GM12892 (cell line): ENCODE measurements at regions not wholly inside any gene's neighbourhood (a gene's known extent, or its start where the extent isn't known, plus 50 kb on each side); places are given as distances from the start of the nearest gene placed in this dataset.

Source experiments
- DNase-seq: peaks from one replicate; pipeline ENCODE4 v3.0.0; 2011; ENCODE audit not compliant: insufficient read length
- FAIRE-seq: peaks from 2 replicates; lab custom pipeline; 2011; peaks lifted over from hg19 to GRCh38; lab: Jason Lieb, UNC
- POLR2A ChIP-seq: IDR thresholded peaks from 2 replicates; pipeline ENCODE4 v1.6.1; 2011; ENCODE audit warnings: low read depth, low read length, control low read depth
- POLR2AphosphoS5 ChIP-seq: IDR thresholded peaks from 2 replicates; pipeline ENCODE4 v1.6.1; 2011; ENCODE audit warnings: low read depth, low read length, control low read depth
- TAF1 ChIP-seq: IDR thresholded peaks from 2 replicates; pipeline ENCODE4 v1.6.1; 2011; ENCODE audit warnings: low read depth, mild to moderate bottlenecking, control low read depth, low read length, borderline replicate concordance

- TF ChIP-seq TAF1 (no peak), POLR2AphosphoS5 (no peak), POLR2A (no peak)
- DNase-seq: no peak
- FAIRE-seq: no peak
These were observed 253.4 kb downstream of the TMA16 start for GRCh38 chr4:163747886-163748285.

GRCh38 chr4:163748449-163748848 is 254.0 kb downstream of the TMA16 start:
- FAIRE-seq: no peak
- no peak for TF ChIP-seq TAF1
- no peak for TF ChIP-seq POLR2A
- no peak for TF ChIP-seq POLR2AphosphoS5
- DNase-seq: no peak

- DNase-seq (no peak), FAIRE-seq (no peak)
These were observed 260.5 kb downstream of the TMA16 start for GRCh38 chr4:163755013-163755412.

GRCh38 chr4:163757219-163757618 is 262.7 kb downstream of the TMA16 start:
- FAIRE-seq: no peak
- TF ChIP-seq POLR2AphosphoS5: no peak
- no peak for TF ChIP-seq TAF1
- no peak for TF ChIP-seq POLR2A
- no peak for DNase-seq

More at GRCh38 chr4:163755013-163755412, 260.5 kb downstream of the TMA16 start:
- TF ChIP-seq POLR2AphosphoS5 (no peak), POLR2A (no peak), TAF1 (no peak)

GRCh38 chr4:163758032-163758431 is 263.5 kb downstream of the TMA16 start:
- TF ChIP-seq POLR2A (no peak), TAF1 (no peak), POLR2AphosphoS5 (no peak)
- no peak for DNase-seq
- FAIRE-seq: no peak

GRCh38 chr4:163762741-163763140 is 268.3 kb downstream of the TMA16 start:
- DNase-seq: no peak
- no peak for FAIRE-seq
- no peak for TF ChIP-seq POLR2A
- TF ChIP-seq TAF1: no peak
- no peak for TF ChIP-seq POLR2AphosphoS5

- no peak for FAIRE-seq
- TF ChIP-seq TAF1 (no peak), POLR2A (no peak), POLR2AphosphoS5 (no peak)
- no peak for DNase-seq
These were observed 270.1 kb downstream of the TMA16 start for GRCh38 chr4:163764569-163764968.

GRCh38 chr4:163768014-163768413 is 273.5 kb downstream of the TMA16 start:
- DNase-seq: no peak
- no peak for TF ChIP-seq POLR2A
- TF ChIP-seq TAF1: no peak
- no peak for TF ChIP-seq POLR2AphosphoS5

GRCh38 chr4:163772238-163772637 is 277.7 kb downstream of the TMA16 start:
- FAIRE-seq (no peak), DNase-seq (no peak)
- TF ChIP-seq POLR2AphosphoS5: no peak
- TF ChIP-seq POLR2A: no peak
- TF ChIP-seq TAF1: no peak

More at GRCh38 chr4:163768014-163768413, 273.5 kb downstream of the TMA16 start:
- no peak for FAIRE-seq

- DNase-seq (no peak), FAIRE-seq (no peak)
- TF ChIP-seq POLR2A (no peak), POLR2AphosphoS5 (no peak), TAF1 (no peak)
These were observed 279.4 kb downstream of the TMA16 start for GRCh38 chr4:163773940-163774339.

- TF ChIP-seq POLR2AphosphoS5 (no peak), TAF1 (no peak), POLR2A (no peak)
- FAIRE-seq: no peak
- DNase-seq: no peak
These were observed 282.5 kb downstream of the TMA16 start for GRCh38 chr4:163776957-163777356.

- no peak for DNase-seq
- no peak for FAIRE-seq
- TF ChIP-seq POLR2A (no peak), TAF1 (no peak), POLR2AphosphoS5 (no peak)
These were observed 287.2 kb downstream of the TMA16 start for GRCh38 chr4:163781726-163782125.

GRCh38 chr4:163790231-163790630 is 295.7 kb downstream of the TMA16 start:
- FAIRE-seq: no peak
- DNase-seq: no peak
- TF ChIP-seq POLR2A (no peak), TAF1 (no peak), POLR2AphosphoS5 (no peak)
